Retinal pigment epithelial cell (primary cell): ENCODE measurements at regions not wholly inside any gene's neighbourhood (a gene's known extent, or its start where the extent isn't known, plus 50 kb on each side); places are given as distances from the start of the nearest gene placed in this dataset.

Experiments
- DNase-seq: peaks from one replicate; pipeline ENCODE4 v3.0.0-alpha.2; 2010; ENCODE audit warnings: low read depth
- H3K4me3 ChIP-seq: 2 replicates; pipeline ENCODE4 v1.5.1; 2011; ENCODE audit warnings: mild to moderate bottlenecking, low read length, control low read depth, moderate library complexity
- TF ChIP-seq, protein P1 (sequence below): conservative IDR thresholded peaks from 2 replicates; pipeline ENCODE4 v1.5.1; 2011; ENCODE audit warnings: low read depth, low read length, control low read depth, inconsistent platforms

GRCh38 chr6:114764866-114765265, 422.0 kb upstream of the HS3ST5 start:
- DNase-seq: no peak
- H3K4me3 ChIP-seq: no peak overlapping the region
- TF ChIP-seq, protein P1, sequence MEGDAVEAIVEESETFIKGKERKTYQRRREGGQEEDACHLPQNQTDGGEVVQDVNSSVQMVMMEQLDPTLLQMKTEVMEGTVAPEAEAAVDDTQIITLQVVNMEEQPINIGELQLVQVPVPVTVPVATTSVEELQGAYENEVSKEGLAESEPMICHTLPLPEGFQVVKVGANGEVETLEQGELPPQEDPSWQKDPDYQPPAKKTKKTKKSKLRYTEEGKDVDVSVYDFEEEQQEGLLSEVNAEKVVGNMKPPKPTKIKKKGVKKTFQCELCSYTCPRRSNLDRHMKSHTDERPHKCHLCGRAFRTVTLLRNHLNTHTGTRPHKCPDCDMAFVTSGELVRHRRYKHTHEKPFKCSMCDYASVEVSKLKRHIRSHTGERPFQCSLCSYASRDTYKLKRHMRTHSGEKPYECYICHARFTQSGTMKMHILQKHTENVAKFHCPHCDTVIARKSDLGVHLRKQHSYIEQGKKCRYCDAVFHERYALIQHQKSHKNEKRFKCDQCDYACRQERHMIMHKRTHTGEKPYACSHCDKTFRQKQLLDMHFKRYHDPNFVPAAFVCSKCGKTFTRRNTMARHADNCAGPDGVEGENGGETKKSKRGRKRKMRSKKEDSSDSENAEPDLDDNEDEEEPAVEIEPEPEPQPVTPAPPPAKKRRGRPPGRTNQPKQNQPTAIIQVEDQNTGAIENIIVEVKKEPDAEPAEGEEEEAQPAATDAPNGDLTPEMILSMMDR: no peak

DNA sequence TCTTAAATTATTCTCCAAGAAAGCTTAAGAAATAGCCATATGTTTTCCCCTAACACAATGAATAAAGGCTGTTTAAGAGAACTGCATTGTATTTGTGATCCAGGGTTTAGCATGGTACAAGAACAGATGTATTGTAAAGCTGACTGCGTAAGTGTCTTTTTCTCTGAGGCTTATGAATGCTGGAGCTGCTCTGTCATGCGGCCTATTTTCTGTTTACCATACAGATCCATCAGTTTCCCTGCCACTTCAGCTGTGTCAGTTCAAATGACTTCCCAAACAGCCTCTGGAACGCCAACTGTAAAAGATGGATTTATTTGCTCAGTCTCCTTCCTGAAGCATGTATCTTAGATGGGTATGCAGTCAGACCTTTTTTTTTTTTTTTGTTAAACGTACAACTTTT, 419.3 kb upstream of the HS3ST5 start:
- TF ChIP-seq, protein P1: no peak
- no peak overlapping the region for H3K4me3 ChIP-seq
- no peak for DNase-seq

- TF ChIP-seq, protein P1: peak; percentile 75
- no peak overlapping the region for H3K4me3 ChIP-seq
- DNase-seq: peak; percentile 48
Measured at GRCh38 chr6:114747995-114748625, 405.3 kb upstream of the HS3ST5 start.

GRCh38 chr6:114740547-114740946, 397.7 kb upstream of the HS3ST5 start:
- TF ChIP-seq, protein P1: no peak
- peak; percentile 75 for DNase-seq

DNA sequence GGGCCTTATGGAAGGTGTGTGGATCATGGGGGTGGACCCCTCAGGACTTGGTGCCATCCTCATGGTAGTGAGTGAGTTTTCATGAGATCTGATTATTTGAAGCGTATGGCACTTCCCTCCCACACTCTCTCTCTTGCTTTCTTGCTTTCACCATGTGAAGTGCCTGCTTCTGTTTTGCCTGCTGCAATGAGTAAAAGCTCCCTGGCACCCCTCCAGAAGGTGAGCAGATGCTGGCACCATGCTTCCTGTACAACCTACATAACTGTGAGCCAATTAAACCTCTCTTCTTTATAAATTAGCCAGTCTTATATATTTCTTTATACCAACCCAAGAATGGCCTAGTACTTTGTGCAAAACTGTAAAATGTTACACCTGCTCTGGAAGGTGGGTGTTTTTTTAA, 396.8 kb upstream of the HS3ST5 start:
- no peak for DNase-seq
- H3K4me3 ChIP-seq: no peak overlapping the region
- TF ChIP-seq, protein P1: no peak

More at GRCh38 chr6:114740547-114740946, 397.7 kb upstream of the HS3ST5 start:
- no peak overlapping the region for H3K4me3 ChIP-seq

DNA sequence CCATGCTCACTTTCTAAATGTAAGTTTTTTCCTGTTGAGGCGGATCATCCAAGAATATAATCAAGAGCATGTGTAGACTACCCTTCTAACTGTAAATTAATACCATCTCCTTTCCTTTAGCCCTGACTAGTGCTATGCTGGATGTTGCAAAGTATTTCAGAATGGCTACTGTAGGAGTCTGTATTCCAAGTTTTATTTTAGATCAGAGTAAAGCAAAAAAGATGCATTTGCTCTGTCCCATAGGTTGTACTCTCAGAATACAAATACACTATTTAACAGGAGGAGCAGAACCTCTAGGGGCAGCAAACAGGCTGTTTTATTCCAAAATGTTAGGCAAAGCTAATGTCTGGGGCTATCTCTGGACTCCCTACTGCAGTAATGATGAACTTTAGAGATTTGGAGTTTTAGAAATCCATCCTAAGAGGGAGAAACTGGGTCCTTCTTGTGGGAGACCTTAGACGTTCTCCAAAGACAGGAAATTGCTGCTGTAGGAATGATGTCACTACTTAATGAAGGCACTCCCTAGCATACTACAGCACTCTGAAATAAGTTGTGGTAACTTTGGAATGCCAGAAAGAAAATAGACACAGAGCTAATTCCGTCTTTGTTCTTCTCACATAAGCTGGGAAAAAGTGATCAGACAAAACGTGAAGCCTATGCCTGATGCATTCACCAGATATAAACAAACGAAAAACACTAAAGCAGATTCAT, 392.4 kb upstream of the HS3ST5 start:
- no peak overlapping the region for H3K4me3 ChIP-seq
- no peak for DNase-seq
- TF ChIP-seq, protein P1: peak; percentile 25

GRCh38 chr6:114733596-114733995, 390.8 kb upstream of the HS3ST5 start:
- TF ChIP-seq, protein P1: no peak
- no peak for DNase-seq
- no peak overlapping the region for H3K4me3 ChIP-seq
